Trophoblast cell (in vitro differentiated cells and primary cell): ENCODE measurements at regions not wholly inside any gene's neighbourhood (a gene's known extent, or its start where the extent isn't known, plus 50 kb on each side); places are given as distances from the start of the nearest gene placed in this dataset.

Experiments
- DNase-seq, 2 donors: peaks; one replicate each; pipeline ENCODE4 v3.0.0-alpha.2; 2016
- H2AFZ ChIP-seq: 2 replicates; pipeline ENCODE4 v1.6.1; 2013; ENCODE audit warnings: low read length, moderate library complexity, mild to moderate bottlenecking; ENCODE audit not compliant: insufficient read depth, poor library complexity
- H2AK5ac ChIP-seq: 2 replicates; pipeline ENCODE4 v1.6.1; 2013; ENCODE audit warnings: mild to moderate bottlenecking, low read length
- H2BK120ac ChIP-seq: 2 replicates; pipeline ENCODE4 v1.6.1; 2013; ENCODE audit warnings: low read length, mild to moderate bottlenecking, moderate library complexity; ENCODE audit not compliant: insufficient read depth, poor library complexity
- H2BK12ac ChIP-seq: 2 replicates; pipeline ENCODE4 v1.6.1; 2013; ENCODE audit warnings: mild to moderate bottlenecking, low read length, moderate library complexity
- H2BK5ac ChIP-seq: 2 replicates; pipeline ENCODE4 v1.6.1; 2013; ENCODE audit warnings: low read length, low read depth, moderate library complexity, mild to moderate bottlenecking; ENCODE audit not compliant: poor library complexity
- H3K14ac ChIP-seq: 2 replicates; pipeline ENCODE4 v1.6.1; 2013; ENCODE audit warnings: mild to moderate bottlenecking, low read length
- H3K18ac ChIP-seq: 2 replicates; pipeline ENCODE4 v1.6.1; 2013; ENCODE audit warnings: mild to moderate bottlenecking, low read length
- H3K23ac ChIP-seq: 2 replicates; pipeline ENCODE4 v1.6.1; 2013; ENCODE audit warnings: low read length
- H3K27ac ChIP-seq: 2 replicates; pipeline ENCODE4 v1.5.1; 2013; ENCODE audit warnings: low read depth, mild to moderate bottlenecking, inconsistent platforms, low read length, moderate library complexity
- H3K27me3 ChIP-seq: 2 replicates; pipeline ENCODE4 v1.6.1; 2013; ENCODE audit warnings: inconsistent platforms, mild to moderate bottlenecking, low read length, moderate library complexity; ENCODE audit not compliant: insufficient read depth
- H3K36me3 ChIP-seq, 2 experiments: 1 replicate in 1 of 2; 2 replicates in 1 of 2; pipeline ENCODE4 v1.6.1; 2013; ENCODE audit warnings: low read length in 2 of 2, mild to moderate bottlenecking in 2 of 2, moderate library complexity in 1 of 2; ENCODE audit not compliant: insufficient read depth in 2 of 2, control insufficient read depth in 1 of 2
- H3K4ac ChIP-seq: 2 replicates; pipeline ENCODE4 v1.6.1; 2013; ENCODE audit warnings: low read depth, mild to moderate bottlenecking, low read length, moderate library complexity
- H3K4me1 ChIP-seq, 2 experiments: 1 replicate in 1 of 2; 2 replicates in 1 of 2; pipeline ENCODE4 v1.6.1; 2013; ENCODE audit warnings: low read length in 2 of 2, mild to moderate bottlenecking in 2 of 2, moderate library complexity in 1 of 2; ENCODE audit not compliant: insufficient read depth in 2 of 2, control insufficient read depth in 1 of 2
- H3K4me2 ChIP-seq: 2 replicates; pipeline ENCODE4 v1.6.1; 2013; ENCODE audit warnings: inconsistent platforms, mild to moderate bottlenecking, low read length, moderate library complexity
- H3K4me3 ChIP-seq: 2 replicates; pipeline ENCODE4 v1.5.1; 2013; ENCODE audit warnings: mild to moderate bottlenecking, low read depth, low read length, inconsistent platforms
- H3K79me1 ChIP-seq: one replicate; pipeline ENCODE4 v1.6.1; 2013; ENCODE audit warnings: low read length
- H3K79me2 ChIP-seq: 2 replicates; pipeline ENCODE4 v1.6.1; 2013; ENCODE audit warnings: low read length, mild to moderate bottlenecking; ENCODE audit not compliant: control insufficient read depth, insufficient read depth, poor library complexity
- H3K9ac ChIP-seq: 2 replicates; pipeline ENCODE4 v1.6.1; 2013; ENCODE audit warnings: mild to moderate bottlenecking, low read length
- H3K9me3 ChIP-seq: 2 replicates; pipeline ENCODE4 v1.6.1; 2013; ENCODE audit warnings: low read depth, mild to moderate bottlenecking, control low read depth, inconsistent platforms, low read length; ENCODE audit not compliant: insufficient read depth
- H4K12ac ChIP-seq: 2 replicates; pipeline ENCODE4 v1.6.1; 2013; ENCODE audit warnings: low read depth, mild to moderate bottlenecking, low read length, moderate library complexity
- H4K8ac ChIP-seq: 2 replicates; pipeline ENCODE4 v1.6.1; 2013; ENCODE audit warnings: low read depth, mild to moderate bottlenecking, low read length, moderate library complexity
- H4K91ac ChIP-seq: one replicate; pipeline ENCODE4 v1.6.1; 2013; ENCODE audit warnings: low read depth, mild to moderate bottlenecking, low read length, moderate library complexity
- WGBS: extraction: QIAGEN DNeasy Blood & Tissue Kit; methylation state at CpG from one replicate; pipeline ENCODE4 v1.1.7; 2013; ENCODE audit warnings: missing lambda C conversion rate; ENCODE audit not compliant: insufficient read length, insufficient coverage; ENCODE audit errors: extremely low coverage; 5-methylcytosine and 5-hydroxymethylcytosine counted together

DNA sequence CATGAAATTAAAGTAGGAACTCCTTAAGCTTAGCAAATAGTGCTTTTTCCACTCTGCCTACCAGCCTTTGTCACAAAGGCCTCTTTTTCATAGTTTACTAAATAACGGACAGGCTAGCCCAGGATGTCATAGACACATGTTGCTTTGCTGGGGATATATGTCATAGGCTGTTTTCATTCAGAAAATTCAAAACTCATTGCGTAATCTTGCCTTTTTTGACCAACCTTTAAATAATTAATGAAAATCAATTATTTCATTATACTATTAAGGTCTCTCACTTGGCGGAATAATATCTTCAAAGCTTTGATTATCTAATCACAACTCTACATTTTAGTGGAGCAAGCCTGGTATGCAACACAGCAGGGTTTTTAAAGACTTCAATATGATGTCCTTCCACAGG lies 1245.7 kb upstream of the LRRTM1 start:
- no peaks in the 10 kb centered on the region for H3K36me3 ChIP-seq
- H3K4ac ChIP-seq = no peak overlapping the region
- no peak overlapping the region for H2BK12ac ChIP-seq
- no peaks in the 10 kb centered on the region for H3K79me2 ChIP-seq
- H4K12ac ChIP-seq = no peak overlapping the region
- no peak overlapping the region for H3K27ac ChIP-seq
- H3K9ac ChIP-seq = no peak overlapping the region
- no peak overlapping the region for H3K18ac ChIP-seq
- no peak overlapping the region for H4K91ac ChIP-seq
- no CpG with 5 or more reads among the region's 3 CpGs for WGBS
- no peak overlapping the region for H3K14ac ChIP-seq
- no peak overlapping the region for H2BK5ac ChIP-seq
- DNase-seq = no peak
- H3K9me3 ChIP-seq = no peaks in the 10 kb centered on the region
- no peaks in the 10 kb centered on the region for H3K79me1 ChIP-seq
- H2AK5ac ChIP-seq = no peak overlapping the region
- no peak overlapping the region for H3K23ac ChIP-seq
- no peak overlapping the region for H3K4me2 ChIP-seq
- H2BK120ac ChIP-seq = no peak overlapping the region
- no peaks in the 10 kb centered on the region for H3K27me3 ChIP-seq
- no peaks in the 10 kb centered on the region for H3K4me1 ChIP-seq
- H4K8ac ChIP-seq = no peak overlapping the region
- H2AFZ ChIP-seq = no peak overlapping the region
- H3K4me3 ChIP-seq = no peak overlapping the region

DNA sequence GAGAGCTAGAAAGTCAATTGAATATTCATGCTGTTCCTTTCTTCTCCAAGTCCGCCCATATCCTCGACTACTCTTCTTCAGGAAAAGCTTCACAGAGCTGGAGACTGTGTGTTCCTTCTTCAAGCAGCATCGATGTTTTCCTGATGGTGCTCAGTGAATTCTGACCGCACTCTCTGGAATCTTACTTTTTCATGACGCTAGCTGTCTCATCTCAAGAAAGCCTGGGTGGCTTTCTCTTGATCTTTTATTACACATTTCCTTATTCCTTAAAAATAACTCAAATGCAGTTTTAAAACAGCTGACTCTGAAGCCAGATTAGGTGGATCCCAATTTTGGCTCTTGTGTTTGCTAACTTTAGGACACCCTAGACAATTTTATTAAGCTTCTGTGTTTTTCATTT lies 1245.1 kb upstream of the LRRTM1 start:
- Histone ChIP-seq H4K8ac (no peak overlapping the region), H2AK5ac (no peak overlapping the region), H3K27ac (no peak overlapping the region), H3K4me3 (no peak overlapping the region), H3K79me1 (no peaks in the 10 kb centered on the region), H4K91ac (no peak overlapping the region), H3K18ac (no peak overlapping the region), H2BK120ac (no peak overlapping the region), H3K9me3 (no peaks in the 10 kb centered on the region), H3K23ac (no peak overlapping the region), H3K79me2 (no peaks in the 10 kb centered on the region), H2BK5ac (no peak overlapping the region), H3K27me3 (no peaks in the 10 kb centered on the region), H3K9ac (no peak overlapping the region), H4K12ac (no peak overlapping the region), H3K4ac (no peak overlapping the region), H3K36me3 (no peaks in the 10 kb centered on the region), H2BK12ac (no peak overlapping the region), H2AFZ (no peak overlapping the region), H3K14ac (no peak overlapping the region), H3K4me1 (no peaks in the 10 kb centered on the region), H3K4me2 (no peak overlapping the region)
- DNase-seq = no peak
- WGBS = no CpG with 5 or more reads among the region's 5 CpGs

DNA sequence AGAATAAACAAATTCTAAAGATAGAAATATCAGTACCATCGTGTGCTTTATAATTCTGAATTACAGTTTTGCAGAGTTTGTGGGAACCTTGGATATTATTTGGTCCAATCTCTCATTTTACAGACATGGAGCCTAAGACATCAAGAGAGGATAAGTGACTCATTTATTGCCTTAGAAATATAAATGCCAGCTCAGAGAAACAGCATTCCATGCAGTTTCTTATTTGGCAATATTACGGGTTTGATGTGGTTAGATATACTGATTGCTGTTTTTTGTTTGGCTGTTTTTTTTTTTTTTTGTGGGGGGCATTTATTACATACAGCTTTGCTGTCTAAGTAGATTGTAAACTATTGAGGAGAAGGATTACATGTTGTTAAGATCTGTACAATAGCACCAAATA lies 1241.1 kb upstream of the LRRTM1 start:
- no peak overlapping the region for H4K91ac ChIP-seq
- no peaks in the 10 kb centered on the region for H3K9me3 ChIP-seq
- no peak overlapping the region for H2BK5ac ChIP-seq
- no peak overlapping the region for H3K14ac ChIP-seq
- no peak overlapping the region for H2AK5ac ChIP-seq
- no peak overlapping the region for H3K18ac ChIP-seq
- H3K79me1 ChIP-seq = no peaks in the 10 kb centered on the region
- H3K79me2 ChIP-seq = no peaks in the 10 kb centered on the region
- no peak overlapping the region for H3K9ac ChIP-seq
- H3K4me2 ChIP-seq = no peak overlapping the region
- WGBS = no CpG with 5 or more reads among the region's 2 CpGs
- H4K12ac ChIP-seq = no peak overlapping the region
- no peak overlapping the region for H2AFZ ChIP-seq
- no peak for DNase-seq
- no peak overlapping the region for H3K4ac ChIP-seq
- H3K27ac ChIP-seq = no peak overlapping the region
- no peak overlapping the region for H4K8ac ChIP-seq
- no peaks in the 10 kb centered on the region for H3K4me1 ChIP-seq
- H3K36me3 ChIP-seq = no peaks in the 10 kb centered on the region
- no peak overlapping the region for H3K23ac ChIP-seq
- H3K27me3 ChIP-seq = no peaks in the 10 kb centered on the region
- no peak overlapping the region for H2BK12ac ChIP-seq
- H2BK120ac ChIP-seq = no peak overlapping the region
- H3K4me3 ChIP-seq = no peak overlapping the region

DNA sequence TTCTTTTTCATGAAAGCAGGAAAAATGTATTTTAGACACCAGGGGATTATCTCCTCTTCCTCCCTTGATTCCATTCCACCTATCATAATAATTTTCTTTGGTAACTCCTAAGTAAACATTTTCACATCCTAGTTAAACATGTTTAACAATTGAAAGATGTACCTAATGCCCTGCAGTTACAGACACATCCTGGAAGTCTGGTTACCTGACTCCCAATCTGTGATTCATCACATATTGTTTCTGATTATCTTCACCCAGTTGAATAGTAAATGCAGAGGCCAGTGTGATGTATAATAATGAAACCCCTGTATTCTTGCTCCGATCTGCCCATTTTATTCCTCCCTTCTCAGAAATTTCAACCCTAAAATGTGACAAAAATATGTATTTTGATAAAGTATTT lies 1237.6 kb upstream of the LRRTM1 start:
- H3K79me1 ChIP-seq = no peaks in the 10 kb centered on the region
- no peak overlapping the region for H3K18ac ChIP-seq
- no peak overlapping the region for H2BK12ac ChIP-seq
- no peak overlapping the region for H3K27ac ChIP-seq
- H3K14ac ChIP-seq = no peak overlapping the region
- H3K4me1 ChIP-seq = no peaks in the 10 kb centered on the region
- no peak overlapping the region for H3K4ac ChIP-seq
- H4K8ac ChIP-seq = no peak overlapping the region
- no peaks in the 10 kb centered on the region for H3K79me2 ChIP-seq
- no peaks in the 10 kb centered on the region for H3K36me3 ChIP-seq
- no peak overlapping the region for H4K12ac ChIP-seq
- no CpG with 5 or more reads among the region's 1 CpG for WGBS
- no peak overlapping the region for H3K4me3 ChIP-seq
- H2BK5ac ChIP-seq = no peak overlapping the region
- H3K23ac ChIP-seq = no peak overlapping the region
- no peak overlapping the region for H2AFZ ChIP-seq
- H2BK120ac ChIP-seq = no peak overlapping the region
- H4K91ac ChIP-seq = no peak overlapping the region
- H3K9me3 ChIP-seq = no peaks in the 10 kb centered on the region
- no peak overlapping the region for H3K4me2 ChIP-seq
- no peak overlapping the region for H3K9ac ChIP-seq
- no peak for DNase-seq
- H3K27me3 ChIP-seq = no peaks in the 10 kb centered on the region
- no peak overlapping the region for H2AK5ac ChIP-seq
